CD4-positive, alpha-beta memory T cell (primary cell): ENCODE measurements at regions not wholly inside any gene's neighbourhood (a gene's known extent, or its start where the extent isn't known, plus 50 kb on each side); places are given as distances from the start of the nearest gene placed in this dataset.

Experiments used
- CTCF ChIA-PET: fragments of 350-600 bp; sonication (Branson Sonifier 250); formaldehyde crosslinking; loops from one replicate; lab custom pipeline; 2021; ENCODE audit warnings: inconsistent platforms; ENCODE audit not compliant: partially characterized antibody; lab: Charles Lee
- POLR2A ChIA-PET: fragments of 350-600 bp; sonication (Branson Sonifier 250); formaldehyde crosslinking; loops from one replicate; lab custom pipeline; 2021; ENCODE audit not compliant: partially characterized antibody; lab: Charles Lee
- DNase-seq, 5 donors: peaks; one replicate each; pipeline versions ENCODE4 v3.0.0 to v3.0.0-alpha.2; 2020 to 2022; ENCODE audit warnings: mixed read lengths in 1 of 5
- H3K27ac ChIP-seq: one replicate; pipeline ENCODE4 v1.7.0; 2013; ENCODE audit warnings: low read depth, low read length
- H3K27me3 ChIP-seq: 2 replicates; pipeline ENCODE4 v1.7.0; 2013; ENCODE audit warnings: mild to moderate bottlenecking, low read length, moderate library complexity; ENCODE audit not compliant: insufficient read depth
- H3K36me3 ChIP-seq: 2 replicates; pipeline ENCODE4 v1.7.0; 2013; ENCODE audit warnings: mild to moderate bottlenecking, low read length, moderate library complexity; ENCODE audit not compliant: insufficient read depth
- H3K4me1 ChIP-seq: 2 replicates; pipeline ENCODE4 v1.7.0; 2013; ENCODE audit warnings: mild to moderate bottlenecking, low read length, moderate library complexity; ENCODE audit not compliant: insufficient read depth
- H3K4me3 ChIP-seq, 2 donors: one replicate each; pipeline ENCODE4 v1.7.0; 2013; ENCODE audit warnings: low read length in 2 of 2, mild to moderate bottlenecking in 1 of 2
- H3K9me3 ChIP-seq, 2 donors: one replicate each; pipeline ENCODE4 v1.7.0; 2013; ENCODE audit warnings: low read length in 2 of 2, control low read depth in 1 of 2; ENCODE audit not compliant: control insufficient read depth in 1 of 2
- H3K27ac Mint-ChIP-seq, 7 donors: one replicate each; pipeline ENCODE4 v1.8.0; 2020 to 2021; ENCODE audit warnings: mixed read lengths in 7 of 7, mild to moderate bottlenecking in 6 of 7, inconsistent platforms in 3 of 7, moderate library complexity in 3 of 7
- H3K27me3 Mint-ChIP-seq, 2 donors: one replicate each; pipeline ENCODE4 v1.8.0; 2020 to 2021; ENCODE audit warnings: mixed read lengths in 2 of 2
- H3K36me3 Mint-ChIP-seq, 2 donors: one replicate each; pipeline ENCODE4 v1.8.0; 2020 to 2021; ENCODE audit warnings: mixed read lengths in 2 of 2, inconsistent platforms in 1 of 2, mild to moderate bottlenecking in 1 of 2
- H3K4me1 Mint-ChIP-seq, 4 donors: one replicate each; pipeline ENCODE4 v1.8.0; 2020 to 2021; ENCODE audit warnings: mixed read lengths in 4 of 4, mild to moderate bottlenecking in 1 of 4
- H3K4me3 Mint-ChIP-seq, 8 donors: one replicate each; pipeline ENCODE4 v1.8.0; 2020 to 2021; ENCODE audit warnings: mixed read lengths in 8 of 8, mild to moderate bottlenecking in 7 of 8, moderate library complexity in 6 of 8, inconsistent platforms in 3 of 8
- H3K9me3 Mint-ChIP-seq, 8 donors: one replicate each; pipeline ENCODE4 v1.8.0; 2020 to 2021; ENCODE audit warnings: mixed read lengths in 8 of 8, mild to moderate bottlenecking in 5 of 8, inconsistent platforms in 3 of 8, moderate library complexity in 1 of 8
- intact Hi-C: fragments of 100-400 bp; cut with micrococcal nuclease; formaldehyde crosslinking; loops from one replicate; pipeline ENCODE4 v1.15.1; 2023

- Histone ChIP-seq H3K4me1 (no peaks in the 10 kb centered on the region), H3K27ac (no peak overlapping the region), H3K9me3 (no peaks in the 10 kb centered on the region), H3K36me3 (no peaks in the 10 kb centered on the region), H3K4me3 (no peak overlapping the region), H3K27me3 (no peaks in the 10 kb centered on the region)
- peaks cover 0 to 9% (median 0%) of the 10 kb centered on the region in 8 donors for H3K9me3 Mint-ChIP-seq
- no peaks in the 10 kb centered on the region for H3K36me3 Mint-ChIP-seq
- no peak for DNase-seq
- no peak overlapping the region for H3K4me3 Mint-ChIP-seq
- H3K27me3 Mint-ChIP-seq, result peaks cover 0 to 3% of the 10 kb centered on the region in 2 donors
- POLR2A ChIA-PET, result no interaction called here
- no peaks in the 10 kb centered on the region for H3K4me1 Mint-ChIP-seq
- intact Hi-C loops, result no loop called here
- H3K27ac Mint-ChIP-seq, result no peak overlapping the region
- CTCF ChIA-PET, result no interaction called here
Observed at GRCh38 chr16:65641049-65641761, 519.3 kb upstream of the CDH11 start.

GRCh38 chr16:65634833-65635232 is 513.0 kb upstream of the CDH11 start:
- Mint-ChIP-seq H3K27ac (no peak overlapping the region), H3K27me3 (peaks cover 0 to 3% of the 10 kb centered on the region in 2 donors)
- POLR2A ChIA-PET, result no interaction called here

GRCh38 chr16:65634291-65634690 is 512.4 kb upstream of the CDH11 start:
- ChIA-PET CTCF (no interaction called here), POLR2A (no interaction called here)
- peaks cover 0 to 5% (median 3%) of the 10 kb centered on the region in 8 donors for H3K9me3 Mint-ChIP-seq
- Histone ChIP-seq H3K4me3 (no peak overlapping the region), H3K27me3 (no peaks in the 10 kb centered on the region), H3K27ac (no peak overlapping the region), H3K36me3 (no peaks in the 10 kb centered on the region), H3K9me3 (no peaks in the 10 kb centered on the region), H3K4me1 (no peaks in the 10 kb centered on the region)
- H3K4me1 Mint-ChIP-seq, result no peaks in the 10 kb centered on the region
- no peaks in the 10 kb centered on the region for H3K36me3 Mint-ChIP-seq
- DNase-seq, result no peak
- H3K27ac Mint-ChIP-seq, result no peak overlapping the region
- no peaks in the 10 kb centered on the region for H3K27me3 Mint-ChIP-seq
- H3K4me3 Mint-ChIP-seq, result no peak overlapping the region
- intact Hi-C loops, result no loop called here

More at GRCh38 chr16:65634833-65635232, 513.0 kb upstream of the CDH11 start:
- Histone ChIP-seq H3K36me3 (no peaks in the 10 kb centered on the region), H3K27me3 (no peaks in the 10 kb centered on the region), H3K27ac (no peak overlapping the region), H3K4me3 (no peak overlapping the region), H3K4me1 (no peaks in the 10 kb centered on the region), H3K9me3 (no peaks in the 10 kb centered on the region)
- H3K4me3 Mint-ChIP-seq, result no peak overlapping the region
- peaks cover 0 to 8% (median 3%) of the 10 kb centered on the region in 8 donors for H3K9me3 Mint-ChIP-seq
- intact Hi-C loops, result no loop called here
- DNase-seq, result no peak
- no peaks in the 10 kb centered on the region for H3K36me3 Mint-ChIP-seq
- H3K4me1 Mint-ChIP-seq, result no peaks in the 10 kb centered on the region
- CTCF ChIA-PET, result no interaction called here

GRCh38 chr16:65624666-65625065 is 502.8 kb upstream of the CDH11 start:
- Histone ChIP-seq H3K36me3 (no peaks in the 10 kb centered on the region), H3K4me3 (no peak overlapping the region), H3K27ac (no peak overlapping the region), H3K9me3 (no peaks in the 10 kb centered on the region), H3K27me3 (no peaks in the 10 kb centered on the region), H3K4me1 (no peaks in the 10 kb centered on the region)
- no peaks in the 10 kb centered on the region for H3K27me3 Mint-ChIP-seq
- ChIA-PET CTCF (no interaction called here), POLR2A (no interaction called here)
- DNase-seq, result no peak
- peaks cover 2 to 15% (median 4%) of the 10 kb centered on the region in 8 donors for H3K9me3 Mint-ChIP-seq
- intact Hi-C loops, result no loop called here
- H3K27ac Mint-ChIP-seq, result no peak overlapping the region
- no peak overlapping the region for H3K4me3 Mint-ChIP-seq
- H3K36me3 Mint-ChIP-seq, result no peaks in the 10 kb centered on the region
- no peaks in the 10 kb centered on the region for H3K4me1 Mint-ChIP-seq

- ChIA-PET CTCF (no interaction called here), POLR2A (no interaction called here)
- Histone ChIP-seq H3K9me3 (no peaks in the 10 kb centered on the region), H3K4me1 (no peaks in the 10 kb centered on the region), H3K4me3 (no peak overlapping the region), H3K36me3 (no peaks in the 10 kb centered on the region), H3K27ac (no peak overlapping the region), H3K27me3 (no peaks in the 10 kb centered on the region)
- intact Hi-C loops, result no loop called here
- no peaks in the 10 kb centered on the region for H3K36me3 Mint-ChIP-seq
- no peaks in the 10 kb centered on the region for H3K4me1 Mint-ChIP-seq
- H3K27ac Mint-ChIP-seq, result no peak overlapping the region
- no peak for DNase-seq
- H3K4me3 Mint-ChIP-seq, result no peak overlapping the region
- H3K27me3 Mint-ChIP-seq, result no peaks in the 10 kb centered on the region
- peaks cover 2 to 11% (median 4%) of the 10 kb centered on the region in 8 donors for H3K9me3 Mint-ChIP-seq
Observed at GRCh38 chr16:65624229-65624628, 502.4 kb upstream of the CDH11 start.

- Mint-ChIP-seq H3K4me1 (no peaks in the 10 kb centered on the region), H3K4me3 (no peak overlapping the region), H3K9me3 (peaks cover 2 to 11% (median 4%) of the 10 kb centered on the region in 8 donors), H3K27me3 (no peaks in the 10 kb centered on the region), H3K27ac (no peak overlapping the region), H3K36me3 (no peaks in the 10 kb centered on the region)
- H3K9me3 ChIP-seq, result no peaks in the 10 kb centered on the region
- no peaks in the 10 kb centered on the region for H3K27me3 ChIP-seq
- CTCF ChIA-PET, result no interaction called here
- no peak for DNase-seq
- intact Hi-C loops, result no loop called here
- no peaks in the 10 kb centered on the region for H3K4me1 ChIP-seq
- no peaks in the 10 kb centered on the region for H3K36me3 ChIP-seq
- no peak overlapping the region for H3K4me3 ChIP-seq
- H3K27ac ChIP-seq, result no peak overlapping the region
- POLR2A ChIA-PET, result no interaction called here
Observed at GRCh38 chr16:65622871-65623270, 501.0 kb upstream of the CDH11 start.

- Mint-ChIP-seq H3K9me3 (peaks cover 0 to 10% (median 4%) of the 10 kb centered on the region in 8 donors), H3K4me1 (no peaks in the 10 kb centered on the region), H3K4me3 (no peak overlapping the region), H3K27me3 (no peaks in the 10 kb centered on the region), H3K27ac (no peak overlapping the region), H3K36me3 (no peaks in the 10 kb centered on the region)
- no peaks in the 10 kb centered on the region for H3K36me3 ChIP-seq
- intact Hi-C loops, result no loop called here
- H3K4me1 ChIP-seq, result no peaks in the 10 kb centered on the region
- no peak overlapping the region for H3K27ac ChIP-seq
- no peak for DNase-seq
- H3K27me3 ChIP-seq, result no peaks in the 10 kb centered on the region
- ChIA-PET CTCF (no interaction called here), POLR2A (no interaction called here)
- H3K4me3 ChIP-seq, result no peak overlapping the region
- no peaks in the 10 kb centered on the region for H3K9me3 ChIP-seq
Observed at GRCh38 chr16:65622151-65622550, 500.3 kb upstream of the CDH11 start.
